GM18517 (cell line): ENCODE measurements at regions not wholly inside any gene's neighbourhood (a gene's known extent, or its start where the extent isn't known, plus 50 kb on each side); places are given as distances from the start of the nearest gene placed in this dataset.

Experiments
- ATAC-seq: cut with Tn5 transposase; IDR thresholded peaks from one replicate; pipeline ENCODE4 v1.9.1; 2021; ENCODE audit warnings: mild to moderate bottlenecking, moderate library complexity; ENCODE audit not compliant: unreplicated experiment

DNA sequence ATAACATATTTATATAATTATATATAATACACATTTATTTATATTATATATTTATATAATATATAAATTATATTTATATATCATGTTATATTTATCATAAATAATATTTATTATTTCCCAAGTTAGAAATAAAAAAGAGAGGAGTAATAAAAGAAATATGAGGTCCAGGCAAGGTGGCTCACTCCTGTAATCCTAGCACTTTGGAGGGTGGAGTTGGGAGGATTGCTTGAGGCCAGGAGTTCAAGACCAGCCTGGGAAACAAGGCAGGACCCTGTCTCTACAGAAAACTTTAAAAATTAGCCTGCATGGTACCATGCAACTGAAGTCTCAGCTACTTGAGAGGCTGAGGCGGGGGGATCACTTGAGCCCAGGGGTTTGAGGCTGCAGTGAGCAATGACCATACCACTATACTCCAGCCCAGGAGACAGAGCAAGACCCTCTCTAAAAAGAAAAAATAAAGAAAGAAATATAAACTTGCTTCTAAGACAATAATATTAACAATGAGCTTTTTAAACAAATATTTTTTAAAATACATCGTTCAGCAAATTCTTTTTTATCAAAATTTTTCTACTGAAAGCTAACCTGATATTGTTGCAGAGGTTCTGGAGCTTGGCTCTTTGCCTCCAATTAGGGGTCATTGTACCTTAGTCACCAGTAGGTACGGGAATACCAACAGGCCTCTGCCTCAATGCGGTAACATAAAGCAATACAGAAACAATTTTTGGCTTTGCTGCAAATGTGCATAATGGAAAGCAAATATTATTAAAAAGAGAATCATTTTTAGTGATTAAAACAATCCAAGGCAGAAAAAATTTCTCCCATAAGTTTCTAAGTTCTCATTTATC is 290.0 kb downstream of the SETD4 start:
- no peak for ATAC-seq

GRCh38 chr21:35768187-35768586 is 292.1 kb downstream of the SETD4 start:
- no peak for ATAC-seq

GRCh38 chr21:35764586-35764985 is 295.7 kb downstream of the SETD4 start:
- ATAC-seq, result no peak

GRCh38 chr21:35764077-35764476 is 296.2 kb downstream of the SETD4 start:
- ATAC-seq, result no peak

- ATAC-seq, result no peak
These were observed 305.7 kb downstream of the SETD4 start for GRCh38 chr21:35754583-35754982.

DNA sequence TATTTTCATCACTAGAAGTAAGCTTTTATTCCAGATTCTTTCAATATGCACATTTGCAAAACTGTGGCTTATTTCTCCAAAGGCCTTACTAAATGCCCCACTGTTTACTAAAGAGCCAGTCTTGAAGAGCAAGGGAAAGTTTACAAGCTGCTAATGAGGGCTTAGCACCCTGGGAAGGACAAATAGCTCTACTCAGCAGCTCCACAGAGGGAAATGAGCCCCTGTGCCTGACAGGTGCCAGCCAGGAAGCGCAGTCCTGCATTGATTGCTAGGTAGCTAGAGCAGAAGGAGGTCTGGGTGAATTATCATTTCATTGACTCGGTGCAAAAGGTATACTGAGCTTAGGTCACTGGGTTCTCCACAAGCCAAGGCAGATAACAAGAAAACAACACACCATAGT is 307.0 kb downstream of the SETD4 start:
- ATAC-seq, result no peak

GRCh38 chr21:35751171-35751570 is 309.2 kb downstream of the SETD4 start:
- ATAC-seq, result no peak

- ATAC-seq, result no peak
These were observed 310.4 kb downstream of the SETD4 start for GRCh38 chr21:35749904-35750303.

GRCh38 chr21:35748678-35749314 is 311.5 kb downstream of the SETD4 start:
- no peak for ATAC-seq

DNA sequence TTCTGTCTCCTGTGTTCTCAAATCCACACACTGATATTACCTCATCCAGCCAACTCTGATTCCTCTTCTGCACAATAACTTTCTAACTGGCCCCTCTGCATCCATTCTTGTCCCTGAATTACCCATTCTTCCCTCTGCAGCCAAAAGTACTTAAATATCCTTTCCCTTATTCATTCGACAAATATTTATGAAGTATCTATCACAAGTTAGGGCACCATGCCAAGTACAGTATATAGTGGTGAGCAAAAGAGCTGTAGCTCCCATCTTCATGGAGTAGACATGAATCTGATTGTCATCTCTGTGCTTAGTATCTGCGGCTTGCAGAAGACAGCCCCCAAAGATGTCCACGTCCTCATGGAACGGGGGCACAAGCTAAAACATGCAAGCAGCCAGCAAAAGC is 316.8 kb downstream of the SETD4 start:
- ATAC-seq, result no peak

DNA sequence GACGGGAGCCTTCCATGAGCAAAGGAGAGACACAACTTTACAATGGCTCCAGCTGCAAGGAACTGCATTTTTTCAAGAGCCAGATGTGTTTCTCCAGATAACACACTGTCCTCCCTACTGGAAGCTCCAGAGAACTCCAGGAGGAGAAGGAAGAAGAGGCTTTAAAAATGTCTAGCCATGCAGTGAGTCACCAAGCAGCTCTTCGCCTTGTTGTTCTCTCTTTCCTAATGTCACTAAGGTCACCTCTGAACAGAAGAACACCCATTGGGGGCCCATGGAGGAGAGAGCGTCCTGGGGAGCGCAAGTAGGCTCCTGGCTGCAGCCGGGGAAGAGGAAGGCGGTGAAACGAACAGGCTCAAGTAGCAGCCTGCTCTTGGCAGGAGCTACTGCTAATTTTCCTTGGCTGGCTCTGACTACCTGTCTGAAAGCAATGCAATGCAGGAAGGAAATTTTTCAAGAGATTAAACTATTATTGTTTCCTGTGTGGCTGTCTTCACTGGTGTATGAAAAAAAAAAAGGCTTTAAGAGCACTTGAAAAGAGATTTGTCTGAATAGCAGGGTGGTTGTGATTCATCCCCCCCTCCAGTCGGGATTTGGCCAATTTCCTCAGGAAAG is 321.9 kb downstream of the SETD4 start:
- ATAC-seq, result no peak

GRCh38 chr21:35737899-35738346 is 322.4 kb downstream of the SETD4 start:
- ATAC-seq, result no peak

DNA sequence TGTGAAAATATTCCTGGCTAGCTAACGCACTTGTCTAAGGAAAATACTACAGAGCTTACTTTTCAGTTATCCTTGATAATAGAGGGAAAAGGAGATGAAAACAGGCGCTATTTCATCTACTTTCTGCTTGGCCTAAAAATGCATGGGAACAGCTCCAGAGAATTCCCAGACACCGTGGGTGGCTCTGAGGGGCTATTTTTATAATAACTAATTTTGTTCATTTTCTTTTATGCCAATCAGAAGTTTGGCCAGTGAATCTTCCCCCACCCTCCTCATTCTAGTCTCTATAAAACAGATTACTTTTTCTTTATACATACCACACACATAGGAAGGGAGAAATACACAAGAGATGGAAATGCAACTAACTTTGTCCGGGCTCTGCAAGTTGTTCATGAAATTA is 322.9 kb downstream of the SETD4 start:
- no peak for ATAC-seq

GRCh38 chr21:35732788-35733187 is 327.5 kb downstream of the SETD4 start:
- ATAC-seq, result no peak

- ATAC-seq, result no peak
These were observed 330.0 kb downstream of the SETD4 start for GRCh38 chr21:35730325-35730724.

GRCh38 chr21:35727830-35728229 is 332.5 kb downstream of the SETD4 start:
- ATAC-seq, result no peak

- no peak for ATAC-seq
These were observed 336.2 kb downstream of the SETD4 start for GRCh38 chr21:35724156-35724555.

DNA sequence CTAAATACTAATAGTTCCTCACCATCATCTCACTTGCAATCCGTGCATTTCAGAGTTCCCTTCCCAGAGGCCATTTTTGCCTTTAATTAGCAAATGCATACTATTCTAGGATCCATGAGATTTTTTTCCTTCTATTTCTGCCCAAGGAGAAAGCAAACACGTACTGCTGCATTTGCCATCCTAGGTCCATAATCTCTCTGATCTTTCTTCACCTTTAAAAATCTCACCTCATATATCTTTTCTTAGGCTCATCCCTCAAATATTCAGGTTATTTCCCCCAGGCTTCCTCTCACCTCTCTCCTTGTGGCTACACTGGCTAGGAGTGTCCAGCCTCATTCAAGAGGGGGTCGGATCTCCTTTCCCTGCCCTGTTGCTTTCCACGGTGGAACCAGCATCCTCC is 338.6 kb downstream of the SETD4 start:
- no peak for ATAC-seq

GRCh38 chr21:35720208-35720731 is 340.1 kb downstream of the SETD4 start:
- no peak for ATAC-seq

GRCh38 chr21:35719080-35719479 is 341.2 kb downstream of the SETD4 start:
- ATAC-seq, result no peak

- no peak for ATAC-seq
These were observed 343.3 kb downstream of the SETD4 start for GRCh38 chr21:35716876-35717565.
